H1 (cell line): ENCODE measurements at regions not wholly inside any gene's neighbourhood (a gene's known extent, or its start where the extent isn't known, plus 50 kb on each side); places are given as distances from the start of the nearest gene placed in this dataset.

ENCODE experiments used
- ASH2L ChIP-seq: fragments of 200-600, 300-600 bp; sonication (generic); IDR thresholded peaks from one replicate; pipeline ENCODE4 v1.7.1; 2017; ENCODE audit warnings: low read length
- CHD1 ChIP-seq: IDR thresholded peaks from 2 replicates; pipeline ENCODE4 v1.6.1; 2012; ENCODE audit warnings: low read depth, low read length, improper control_type of control experiment
- CTCF ChIP-seq, 3 experiments: IDR thresholded peaks; 1 replicate in 2 of 3; 2 replicates in 1 of 3; pipeline versions ENCODE4 v1.5.1 to v1.6.1; 2011; ENCODE audit warnings: low read length in 3 of 3, mild to moderate bottlenecking in 3 of 3, inconsistent platforms in 2 of 3, low read depth in 1 of 3, moderate library complexity in 1 of 3; ENCODE audit not compliant: insufficient read depth in 1 of 3; ENCODE audit errors: control extremely low read depth in 1 of 3
- EZH2 ChIP-seq: fragments of 200-600 bp; sonication (generic); IDR thresholded peaks from 2 replicates; pipeline ENCODE4 v1.7.1; 2012; ENCODE audit warnings: low read depth, mild to moderate bottlenecking, moderate library complexity, low read length, inconsistent platforms; ENCODE audit not compliant: severe bottlenecking
- KDM1A ChIP-seq: fragments of 200-600, 300-600 bp; sonication (generic); IDR thresholded peaks from 2 replicates; pipeline ENCODE4 v1.7.1; 2016; ENCODE audit warnings: mild to moderate bottlenecking, low read length, borderline replicate concordance
- MAFK ChIP-seq: IDR thresholded peaks from 2 replicates; pipeline ENCODE4 v1.6.1; 2012; ENCODE audit warnings: low read depth, mild to moderate bottlenecking, improper control_type of control experiment, low read length
- POLR2A ChIP-seq, 2 experiments: IDR thresholded peaks; 1 replicate in 1 of 2; 2 replicates in 1 of 2; pipeline ENCODE4 v1.6.1; 2011; ENCODE audit warnings: low read depth in 2 of 2, low read length in 2 of 2, mild to moderate bottlenecking in 2 of 2; ENCODE audit errors: control extremely low read depth in 1 of 2
- SRF ChIP-seq: IDR thresholded peaks from 2 replicates; pipeline ENCODE4 v1.6.1; 2011; ENCODE audit warnings: mild to moderate bottlenecking, low read depth, low read length, moderate library complexity
- ZNF274 ChIP-seq: IDR thresholded peaks from 2 replicates; pipeline ENCODE4 v1.7.0; 2012; ENCODE audit warnings: low read length, borderline replicate concordance; ENCODE audit errors: extremely low read depth

- TF ChIP-seq CTCF (IDR thresholded peaks at IDR 0.05; ENCODE audit: control extremely low read depth in 1 of 3, insufficient read depth in 1 of 3, low read depth in 1 of 3, low read length in 3 of 3), result peak in 1 of 3 experiments; percentile 13; a peak in 1 of 4 replicates
- no peak for TF ChIP-seq KDM1A
- no peak for TF ChIP-seq EZH2
- TF ChIP-seq POLR2A (IDR thresholded peaks at IDR 0.05; ENCODE audit: control extremely low read depth in 1 of 2, low read depth in 2 of 2, low read length in 2 of 2), result no peak
- no peak for TF ChIP-seq ASH2L
- no peak for TF ChIP-seq ZNF274
- no peak for TF ChIP-seq SRF
- no peak for TF ChIP-seq MAFK
- no peak for TF ChIP-seq CHD1
These were observed 62.1 kb downstream of the TMEM17 start for GRCh38 chr2:62443886-62444285.
